Endothelial cell of umbilical vein (primary cell): ENCODE measurements at regions not wholly inside any gene's neighbourhood (a gene's known extent, or its start where the extent isn't known, plus 50 kb on each side); places are given as distances from the start of the nearest gene placed in this dataset.

Experiments used
- CTCF ChIP-seq, 2 donors: IDR thresholded peaks; 1 replicate in 1 of 2; 2 replicates in 1 of 2; pipeline ENCODE4 v1.5.1; 2011; ENCODE audit warnings: low read length in 2 of 2, mild to moderate bottlenecking in 2 of 2, moderate library complexity in 2 of 2, control low read depth in 1 of 2, inconsistent platforms in 1 of 2, low read depth in 1 of 2; ENCODE audit not compliant: insufficient read depth in 1 of 2; ENCODE audit errors: extremely low read depth in 1 of 2
- EZH2 ChIP-seq: IDR thresholded peaks from 2 replicates; pipeline ENCODE4 v1.6.1; 2012; ENCODE audit warnings: borderline replicate concordance, low read depth, mild to moderate bottlenecking, moderate library complexity, low read length, inconsistent platforms; ENCODE audit not compliant: severe bottlenecking
- GATA2 ChIP-seq: IDR thresholded peaks from 2 replicates; pipeline ENCODE4 v1.7.0; 2011; ENCODE audit warnings: low read depth, mild to moderate bottlenecking, moderate library complexity, mixed read lengths, low read length; ENCODE audit not compliant: insufficient read length, insufficient read depth
- JUN ChIP-seq: IDR thresholded peaks from 2 replicates; pipeline ENCODE4 v1.6.1; 2011; ENCODE audit warnings: borderline replicate concordance, low read depth; ENCODE audit not compliant: insufficient read length, insufficient read depth
- MAX ChIP-seq: IDR thresholded peaks from 2 replicates; pipeline ENCODE4 v1.6.1; 2011; ENCODE audit not compliant: insufficient read depth, insufficient read length
- MYC ChIP-seq: IDR thresholded peaks from one replicate; pipeline ENCODE4 v1.6.1; 2011; ENCODE audit warnings: mild to moderate bottlenecking, low read depth, low read length
- POLR2A ChIP-seq: IDR thresholded peaks from 2 replicates; pipeline ENCODE4 v1.6.1; 2012; ENCODE audit warnings: low read depth, mild to moderate bottlenecking, control low read depth, low read length
- POLR2AphosphoS5 ChIP-seq: IDR thresholded peaks from 2 replicates; pipeline ENCODE4 v1.6.1; 2012; ENCODE audit warnings: low read depth, mild to moderate bottlenecking, control low read depth, low read length, moderate library complexity; ENCODE audit not compliant: insufficient read depth

GRCh38 chr16:17017442-17017841 lies 453.3 kb downstream of the XYLT1 start:
- TF ChIP-seq CTCF (IDR thresholded peaks at IDR 0.05; ENCODE audit: extremely low read depth in 1 of 2, insufficient read depth in 1 of 2, low read depth in 1 of 2, low read length in 2 of 2) (no peak), POLR2AphosphoS5 (no peak), POLR2A (no peak), EZH2 (no peak), JUN (no peak), MAX (no peak), GATA2 (no peak), MYC (no peak)
